Stimulated activated CD4-positive, alpha-beta T cell treated with anti-CD3 and anti-CD28 coated beads, Interleukin-1b, Interleukin-23, amount 100 ng/mL, for 24 hours (primary cell): ENCODE measurements at regions not wholly inside any gene's neighbourhood (a gene's known extent, or its start where the extent isn't known, plus 50 kb on each side); places are given as distances from the start of the nearest gene placed in this dataset.
"Not testable (repeated sequence)": the region's sequence is repeated elsewhere in the genome, so short reads cannot be mapped to it uniquely, and the experiment has no call there.

ENCODE experiments used
- DNase-seq, 4 experiments: peaks; one replicate each; pipeline ENCODE4 v3.0.0-alpha.2; 2020; ENCODE audit warnings: low read depth in 4 of 4, low spot score in 1 of 4

DNA sequence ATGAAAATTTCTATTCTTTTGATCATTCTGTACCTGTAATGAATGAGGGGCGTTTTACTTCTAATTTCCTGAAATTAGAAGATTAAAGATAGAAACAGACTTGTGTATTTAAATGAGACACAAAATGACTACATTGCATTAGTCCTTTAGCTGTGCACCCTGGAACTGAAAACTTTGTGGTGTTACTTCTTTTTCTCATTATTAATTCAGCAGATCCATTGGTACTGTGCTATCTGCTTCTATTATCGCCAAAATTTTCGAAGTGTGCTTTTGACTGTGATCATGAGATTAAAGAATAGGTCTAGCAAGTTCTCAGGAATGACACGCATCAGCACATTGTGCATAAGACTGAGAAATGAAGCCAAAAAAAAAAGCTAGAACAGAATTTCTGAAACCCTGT lies 1938.9 kb upstream of the TENM3 start:
- no peak for DNase-seq

DNA sequence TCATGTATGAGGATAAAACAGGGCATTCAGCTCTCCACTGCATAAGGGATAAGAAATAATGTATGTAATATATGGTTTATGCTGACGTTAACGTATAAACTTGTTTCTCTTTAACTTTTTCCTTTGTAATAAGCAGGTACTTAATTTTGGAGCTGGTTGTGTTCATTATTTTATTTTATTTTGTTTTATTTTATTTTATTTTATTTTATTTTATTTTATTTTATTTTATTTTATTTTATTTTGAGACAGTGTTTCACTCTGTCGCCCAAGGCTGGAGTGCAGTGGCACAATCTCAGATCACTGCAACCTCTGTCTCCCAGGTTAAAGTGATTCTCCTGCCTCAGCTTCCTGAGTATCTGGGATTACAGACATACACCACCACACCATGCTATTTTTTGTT lies 1932.6 kb upstream of the TENM3 start:
- DNase-seq = no peak

DNA sequence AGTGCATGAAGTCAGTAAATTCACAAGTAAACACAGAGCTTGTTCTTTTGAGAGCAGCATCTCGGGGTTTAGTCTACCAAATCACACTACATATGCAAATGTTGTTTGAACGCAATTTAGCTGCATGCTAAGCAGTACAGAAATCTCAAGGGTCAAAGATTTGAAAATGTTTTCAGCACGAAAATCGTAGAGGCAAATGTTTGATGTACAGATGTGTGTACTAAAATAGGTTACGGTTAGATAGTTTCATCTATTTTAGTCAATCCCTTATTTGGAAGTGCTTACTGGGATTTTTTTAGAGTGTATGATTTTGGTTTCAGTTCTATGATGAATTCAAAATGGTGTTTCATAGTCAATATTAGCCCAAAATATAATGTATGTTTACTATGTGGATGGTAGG lies 1928.2 kb upstream of the TENM3 start:
- DNase-seq = no peak

DNA sequence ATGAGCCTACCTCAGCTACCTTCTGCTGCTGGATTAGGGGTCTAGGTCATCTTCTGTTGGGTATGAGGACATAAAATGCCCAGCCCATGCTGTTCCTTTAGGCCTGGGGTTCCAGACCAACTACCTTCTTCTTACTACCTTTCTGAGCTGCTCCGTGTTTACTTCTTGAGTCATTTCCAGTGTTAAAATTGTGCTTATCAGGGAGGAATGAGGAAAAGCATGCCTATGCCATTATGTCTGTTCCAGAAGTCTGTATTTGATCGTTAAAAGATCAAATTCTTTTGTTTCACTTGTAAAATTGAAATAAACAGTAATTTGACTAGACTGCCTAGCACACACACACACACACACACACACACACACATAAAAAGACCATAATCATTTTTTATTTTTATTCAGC lies 1912.7 kb upstream of the TENM3 start:
- DNase-seq = no peak

DNA sequence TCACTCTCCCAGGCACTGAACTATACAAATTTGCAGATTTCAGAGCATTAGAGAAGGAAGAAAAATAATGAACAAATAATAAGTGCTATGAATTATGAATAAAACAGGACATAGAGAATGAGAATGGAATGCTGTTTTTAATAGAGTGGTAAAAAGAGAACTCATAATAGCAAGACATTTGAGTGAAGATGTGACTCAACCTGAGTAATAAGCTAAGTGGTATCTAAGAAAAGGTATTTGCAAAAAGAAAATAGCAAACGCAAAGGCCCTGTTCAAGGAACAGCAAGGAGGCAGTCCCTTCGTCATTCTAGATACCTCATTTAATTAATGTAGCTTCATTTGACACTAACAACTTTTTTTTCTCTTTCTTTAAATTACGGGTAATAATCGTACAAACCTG lies 1910.0 kb upstream of the TENM3 start:
- no peak for DNase-seq

DNA sequence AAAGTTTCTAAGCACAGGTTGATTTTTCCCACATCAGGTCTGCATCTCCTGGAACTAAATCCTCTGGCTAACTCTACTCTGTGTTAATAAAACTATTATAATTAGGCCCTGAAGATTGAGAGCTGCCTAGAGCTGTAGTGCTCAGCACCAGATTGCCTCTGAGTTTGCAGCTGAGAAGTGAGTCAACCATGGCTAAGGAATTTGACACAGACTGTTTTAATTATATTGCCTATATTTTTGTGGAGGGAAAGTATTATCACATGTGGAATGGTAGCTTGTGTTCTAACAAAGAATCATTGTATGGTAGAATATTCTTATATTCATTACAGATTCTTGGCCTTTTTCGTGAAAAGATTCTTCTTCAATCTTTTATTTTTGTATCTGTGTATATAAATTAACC lies 1907.6 kb upstream of the TENM3 start:
- no peak for DNase-seq

DNA sequence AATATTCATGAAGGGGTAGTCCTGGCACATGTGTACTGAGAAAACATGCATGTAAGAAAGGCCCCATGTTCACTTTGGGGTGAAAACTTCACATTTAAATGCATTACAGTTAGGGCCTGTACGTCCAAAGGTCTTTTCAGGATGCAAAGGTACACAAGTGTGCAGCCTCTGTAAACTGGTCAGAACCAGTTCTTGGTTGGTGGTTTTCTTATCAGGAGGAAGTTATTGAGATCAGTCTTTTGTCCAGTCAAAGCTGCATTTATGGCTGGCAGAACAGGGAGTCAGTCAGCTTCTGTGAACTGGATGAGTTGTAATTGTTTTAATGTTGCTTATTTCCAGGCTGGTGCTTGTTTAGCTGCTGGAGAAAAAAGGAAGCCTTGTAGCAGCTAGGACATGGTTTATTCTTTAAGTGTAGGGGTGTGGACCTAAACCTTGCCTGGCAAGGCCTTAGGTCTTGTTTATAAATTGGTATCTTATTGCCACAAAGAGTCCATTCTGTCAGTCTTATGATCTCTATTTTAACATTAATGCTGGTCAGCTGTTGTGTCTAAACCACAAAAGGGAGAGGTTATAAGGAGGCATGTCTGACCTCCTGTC lies 1906.6 kb upstream of the TENM3 start:
- DNase-seq = no peak

DNA sequence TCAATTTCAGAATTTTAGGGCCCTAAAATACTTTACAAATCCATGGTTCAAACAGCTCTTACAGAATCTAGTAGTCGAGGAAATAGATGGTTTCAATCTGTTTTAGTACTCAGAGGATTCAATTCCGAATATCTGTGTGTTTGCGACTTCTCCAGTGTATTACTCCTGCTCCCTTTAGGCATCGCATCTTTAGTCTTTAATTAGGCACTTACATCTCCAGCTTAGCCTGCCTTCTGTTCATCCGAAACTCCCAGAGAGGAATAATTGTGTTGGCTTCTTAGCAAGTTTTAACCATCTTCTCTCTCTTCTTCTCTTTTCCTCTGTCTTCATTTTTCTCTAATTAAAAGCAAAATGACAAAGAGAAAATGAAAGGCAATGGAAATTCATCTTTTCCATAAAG lies 1901.3 kb upstream of the TENM3 start:
- DNase-seq = no peak

DNA sequence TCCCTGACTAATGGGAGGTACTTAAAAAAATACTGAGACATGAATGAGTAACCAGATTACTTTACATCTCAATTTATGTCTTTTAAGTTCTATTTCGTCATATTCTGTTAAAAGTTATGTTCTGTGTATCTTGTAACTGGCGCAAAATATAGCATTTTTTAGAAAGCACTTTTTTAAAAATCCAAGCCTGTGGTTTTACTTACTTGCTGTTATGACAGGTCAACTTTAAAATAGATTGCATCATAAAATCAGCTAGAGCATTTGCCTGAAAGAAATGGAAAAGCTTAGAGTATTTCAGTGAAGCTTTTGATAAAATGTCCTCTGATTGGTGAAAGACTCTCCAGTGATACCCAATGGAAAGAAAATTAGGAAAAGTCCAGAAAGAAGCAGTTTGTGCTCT lies 1892.3 kb upstream of the TENM3 start:
- DNase-seq = no peak

DNA sequence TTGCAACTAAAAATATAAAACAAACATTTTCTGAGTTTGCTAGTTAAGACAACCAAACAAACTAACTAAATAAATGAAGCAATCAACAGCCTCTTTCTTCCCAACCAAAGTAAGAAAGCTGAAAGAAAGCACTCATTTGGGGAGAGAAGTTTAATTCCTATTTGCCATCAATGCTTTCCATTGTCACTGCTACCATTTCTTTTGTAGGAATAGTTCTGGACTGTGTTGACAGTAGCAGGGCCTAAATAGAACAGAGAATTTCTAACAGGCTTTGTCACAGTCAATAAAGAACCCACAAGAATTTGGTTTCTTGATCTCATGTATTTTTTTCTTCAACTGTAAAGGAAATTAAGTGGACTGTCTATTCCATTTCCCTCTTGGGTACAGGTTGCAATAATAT lies 1886.4 kb upstream of the TENM3 start:
- no peak for DNase-seq

DNA sequence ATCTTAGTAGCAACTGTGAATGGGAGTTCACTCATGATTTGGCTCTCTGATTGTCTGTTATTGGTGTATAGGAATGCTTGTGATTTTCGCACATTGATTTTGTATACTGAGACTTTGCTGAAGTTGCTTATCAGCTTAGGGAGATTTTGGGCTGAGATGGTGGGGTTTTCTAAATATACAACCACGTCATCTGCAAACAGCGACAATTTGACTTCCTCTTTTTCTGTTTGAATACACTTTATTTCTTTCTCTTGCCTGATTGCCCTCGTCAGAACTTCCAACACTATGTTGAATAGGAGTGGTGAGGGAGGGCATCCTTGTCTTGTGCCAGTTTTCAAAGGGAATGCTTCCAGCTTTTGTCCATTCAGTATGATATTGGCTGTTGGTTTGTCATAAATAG lies 1883.1 kb upstream of the TENM3 start:
- DNase-seq = not testable (repeated sequence)

DNA sequence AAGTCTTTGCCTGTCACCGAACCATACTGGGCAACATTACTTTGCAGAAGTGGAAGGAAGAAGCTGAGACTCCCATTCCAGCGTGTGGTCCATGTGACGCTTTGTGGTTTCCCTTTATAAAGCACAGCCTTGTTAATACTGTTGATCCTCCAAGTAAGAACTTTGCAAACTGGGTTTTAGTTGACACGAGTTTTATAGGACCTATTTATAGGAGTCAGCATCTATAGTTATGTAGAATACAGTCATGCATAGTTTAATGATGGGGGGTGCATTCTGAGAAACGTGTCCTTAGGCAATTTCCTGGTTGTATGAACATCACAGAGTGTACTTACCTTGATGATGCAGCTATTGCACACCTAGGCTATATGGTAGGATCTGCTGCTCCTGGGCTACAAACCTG lies 1879.4 kb upstream of the TENM3 start:
- DNase-seq = no peak

DNA sequence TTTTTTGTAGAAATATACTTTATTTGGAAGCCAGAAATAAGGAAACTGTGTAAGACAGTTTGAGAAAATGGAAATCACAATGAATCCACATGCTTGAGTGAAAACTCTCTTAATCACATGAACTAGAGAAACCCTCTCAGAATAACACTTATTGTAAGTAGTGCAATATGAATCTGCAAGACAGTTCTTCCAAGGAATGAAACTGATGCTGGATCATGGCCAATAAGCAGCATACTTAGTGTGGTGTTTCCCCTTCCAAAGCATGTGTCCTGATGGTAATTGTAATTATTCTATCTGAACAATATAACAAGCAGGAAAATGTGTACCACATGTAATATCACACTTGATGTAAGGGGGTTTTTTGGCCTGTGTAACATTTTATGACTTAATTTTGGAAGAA lies 1870.5 kb upstream of the TENM3 start:
- no peak for DNase-seq

DNA sequence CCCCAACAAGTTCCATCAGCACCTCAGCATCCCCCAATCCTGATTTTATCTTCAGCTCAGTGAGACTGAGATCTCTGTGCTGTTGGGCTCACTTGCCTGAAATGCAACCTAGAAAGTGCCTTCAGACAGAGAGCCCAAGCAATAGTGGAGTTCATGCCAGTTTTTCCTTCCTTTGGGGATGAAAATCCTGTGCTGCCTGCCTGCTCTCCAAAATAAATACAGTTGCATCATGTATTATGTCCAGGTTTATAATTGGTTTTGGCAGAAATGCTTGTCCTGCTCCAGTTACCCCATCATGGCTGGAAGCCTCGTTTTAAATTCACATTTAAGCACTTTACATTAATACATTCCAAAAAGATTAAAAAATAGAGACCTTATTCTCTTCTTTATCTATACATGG lies 1865.5 kb upstream of the TENM3 start:
- DNase-seq = no peak

DNA sequence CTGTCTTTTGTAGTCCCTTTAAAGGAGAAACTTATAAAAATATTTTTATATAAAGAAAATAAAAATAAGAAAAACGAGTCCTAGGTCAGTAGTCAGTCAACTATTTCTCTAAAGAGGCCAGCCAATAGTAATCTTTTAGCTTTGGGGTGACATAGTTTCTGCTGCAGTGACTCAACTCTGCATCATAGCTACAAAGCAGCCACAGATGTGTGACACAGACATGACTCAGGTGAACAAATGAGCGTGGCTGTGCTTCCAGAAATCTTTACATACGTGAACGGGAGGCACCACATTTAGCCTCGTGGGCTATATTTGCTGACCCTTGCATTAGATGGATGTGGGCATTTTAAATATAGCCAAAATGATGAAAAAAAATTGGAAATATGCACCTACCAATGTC lies 1862.5 kb upstream of the TENM3 start:
- no peak for DNase-seq

DNA sequence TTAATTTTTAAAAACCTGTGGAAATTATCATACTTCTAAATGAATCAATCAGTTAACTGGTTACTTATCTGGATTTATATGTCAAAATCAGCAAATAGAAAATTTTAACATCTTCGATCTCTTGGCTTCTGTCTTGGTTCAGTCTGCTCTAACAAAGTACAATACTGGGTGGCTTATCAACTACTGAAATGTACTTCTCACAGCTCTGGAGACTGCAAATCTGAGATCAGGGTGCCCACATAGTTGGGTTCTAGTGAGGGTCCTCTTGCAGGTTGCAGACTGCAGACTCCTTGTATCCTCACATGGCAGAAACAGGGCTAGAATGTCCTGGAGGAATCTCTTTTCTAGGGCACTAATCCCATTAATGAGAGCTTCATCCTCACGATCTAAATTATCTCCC lies 1851.6 kb upstream of the TENM3 start:
- DNase-seq = no peak

DNA sequence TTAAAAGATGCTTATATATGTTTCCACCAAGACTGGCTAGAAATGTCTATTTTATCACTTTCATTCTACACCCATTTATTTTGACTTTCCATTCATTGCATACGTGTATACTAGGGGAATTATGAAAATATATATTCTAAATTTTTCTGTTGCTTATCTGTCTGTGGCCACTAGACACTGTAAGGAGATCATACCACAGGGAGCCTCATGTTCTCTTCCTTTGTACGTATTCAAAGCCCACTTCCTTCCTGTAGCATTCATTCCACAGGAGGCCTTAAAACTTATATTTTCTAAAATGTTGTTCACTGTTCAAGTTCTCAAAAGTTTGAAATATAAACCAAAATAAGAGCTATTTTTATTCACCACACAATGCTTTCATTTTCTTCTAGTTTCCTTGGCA lies 1848.9 kb upstream of the TENM3 start:
- no peak for DNase-seq

DNA sequence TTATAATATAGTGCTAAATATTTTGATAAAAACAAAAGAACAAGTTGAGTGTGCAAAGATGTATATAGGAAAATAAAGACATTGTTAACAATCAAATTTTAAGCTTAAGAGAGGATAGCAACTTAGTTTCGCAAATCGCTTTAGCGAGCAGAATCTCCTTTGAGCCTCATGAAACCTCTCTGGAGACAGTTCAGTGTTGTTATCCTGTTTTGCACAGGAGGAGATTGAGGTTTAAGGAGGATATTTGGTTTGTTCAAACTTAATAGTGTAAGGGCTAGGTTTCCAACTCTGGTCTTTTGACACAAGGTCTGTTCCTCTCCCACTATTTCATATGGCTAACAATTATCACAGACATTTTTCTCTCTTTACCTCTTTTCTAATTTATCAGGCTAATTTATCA lies 1848.5 kb upstream of the TENM3 start:
- DNase-seq = no peak

DNA sequence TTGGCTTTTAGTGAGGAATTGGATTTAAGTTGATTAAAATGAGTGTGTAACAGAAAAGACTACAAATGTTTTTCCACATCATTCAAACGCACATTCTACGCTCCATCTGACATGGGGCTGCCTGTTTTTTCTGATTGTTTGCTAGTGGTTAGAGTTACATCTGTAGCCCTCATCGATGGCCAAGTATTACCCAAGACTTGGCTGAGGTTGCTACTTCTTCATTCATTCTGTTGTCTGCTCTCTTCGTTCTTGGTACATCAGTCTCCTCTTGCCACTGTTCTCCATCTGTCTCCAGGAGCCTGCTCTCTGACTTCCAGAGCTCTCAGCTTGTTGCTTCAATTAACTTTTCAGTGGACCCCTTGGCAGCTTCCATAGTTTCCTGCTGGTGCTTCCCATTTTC lies 1844.6 kb upstream of the TENM3 start:
- DNase-seq = no peak

DNA sequence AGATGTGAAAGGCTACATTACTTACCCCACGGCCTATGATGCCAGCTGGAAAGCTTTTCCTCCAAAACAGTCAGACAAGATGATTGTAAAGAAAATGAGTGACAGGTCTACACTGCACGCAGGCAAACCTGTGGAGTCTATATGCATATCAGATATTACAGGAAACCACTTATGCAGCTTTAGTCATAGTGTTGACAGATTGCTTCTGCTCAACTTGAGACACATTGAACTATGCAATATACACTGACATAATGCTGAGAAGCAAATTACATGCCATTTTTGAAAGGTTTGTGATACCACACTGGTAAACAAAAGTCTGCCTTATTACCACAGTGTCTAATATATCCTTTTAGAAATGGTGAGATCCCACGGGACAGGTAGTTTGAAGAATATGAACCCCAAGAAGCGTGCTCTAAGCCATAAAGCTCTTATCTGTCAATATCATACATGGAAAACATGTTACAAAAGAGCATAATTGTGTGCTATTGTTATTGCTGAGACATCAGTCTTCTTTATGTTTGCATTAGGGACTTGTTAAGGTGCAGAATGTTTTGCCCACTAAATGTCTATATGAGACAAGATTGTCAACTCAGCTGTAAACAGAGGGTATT lies 1835.8 kb upstream of the TENM3 start:
- DNase-seq = no peak

DNA sequence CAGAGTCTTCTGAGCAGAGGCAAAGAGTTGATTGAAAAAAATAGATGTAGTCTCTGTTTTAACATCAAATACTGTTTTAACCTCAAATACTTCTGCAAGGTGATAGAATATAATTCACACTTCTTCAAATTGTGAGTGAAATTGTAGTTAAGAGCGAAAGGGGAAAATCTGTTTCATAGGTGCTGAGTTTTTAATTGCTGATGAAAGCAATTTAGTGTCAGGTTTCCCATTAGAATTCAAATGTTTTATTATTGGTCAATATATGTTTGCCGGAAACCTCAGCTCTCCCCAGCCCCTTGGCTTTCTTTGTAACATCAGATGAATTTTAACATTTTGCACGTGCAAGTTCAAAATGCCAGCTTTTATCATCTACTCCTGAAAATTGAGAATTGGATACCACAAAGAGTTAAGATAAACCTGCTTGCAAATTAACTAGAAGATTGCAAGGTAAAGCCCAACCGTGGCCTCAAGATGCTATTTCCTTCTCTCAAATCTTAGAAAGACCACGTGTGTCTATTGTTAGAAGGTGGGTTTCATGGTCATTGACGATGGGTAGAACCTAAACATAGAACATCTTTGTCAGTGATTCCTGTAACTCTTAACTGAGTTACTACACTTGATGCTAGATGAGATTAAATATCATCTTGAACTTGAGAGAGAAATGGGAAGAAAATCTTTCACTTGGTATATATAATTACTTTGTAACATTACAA lies 1824.2 kb upstream of the TENM3 start:
- DNase-seq = no peak

DNA sequence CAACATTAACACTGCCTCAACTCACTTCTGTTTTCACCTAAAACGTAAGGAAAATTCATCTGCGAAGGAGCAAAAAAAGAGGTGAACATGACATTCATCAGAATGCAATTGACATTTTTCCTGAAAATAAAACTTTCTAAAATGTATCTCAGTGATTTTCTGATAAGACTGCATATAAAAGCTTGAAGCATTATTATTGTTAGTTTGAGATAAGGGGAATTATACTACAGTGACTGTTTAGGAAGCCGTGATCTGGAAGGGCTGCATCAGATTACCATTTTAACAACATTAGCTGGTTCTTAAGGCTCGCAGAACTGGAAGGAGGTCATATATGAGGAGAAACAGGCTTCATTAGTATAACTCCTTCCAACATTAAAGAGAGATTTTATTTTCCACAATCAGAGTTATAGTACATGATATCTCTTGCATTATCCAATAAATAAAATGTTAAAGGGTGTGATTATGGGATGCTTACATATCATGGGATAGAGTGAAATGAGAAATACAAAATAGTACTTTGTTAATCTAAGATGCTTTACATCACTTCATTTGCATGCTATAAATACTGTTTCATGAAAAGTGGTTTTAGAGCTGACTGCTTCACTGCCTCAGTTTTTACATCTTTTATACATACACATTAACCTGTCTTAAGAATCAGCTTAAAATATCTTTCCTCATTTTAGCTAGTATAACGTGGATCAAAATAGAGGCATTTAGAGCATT lies 1820.1 kb upstream of the TENM3 start:
- DNase-seq = no peak
